GF-D8 (cell line): ENCODE measurements at regions not wholly inside any gene's neighbourhood (a gene's known extent, or its start where the extent isn't known, plus 50 kb on each side); places are given as distances from the start of the nearest gene placed in this dataset.

Experiments
- DNase-seq: peaks from one replicate; lab custom pipeline; 2025; lab: John Stamatoyannopoulos, UW

- DNase-seq: no peak
Measured at GRCh38 chr11:121793916-121794315, 322.1 kb downstream of the BLID start.

- DNase-seq: no peak
Measured at GRCh38 chr11:121793291-121793690, 322.7 kb downstream of the BLID start.

GRCh38 chr11:121792185-121792584, 323.8 kb downstream of the BLID start:
- no peak for DNase-seq

- no peak for DNase-seq
Measured at GRCh38 chr11:121790430-121790829, 325.6 kb downstream of the BLID start.

GRCh38 chr11:121780971-121781370, 328.2 kb upstream of the SORL1-AS1 start:
- no peak for DNase-seq

GRCh38 chr11:121777056-121777455, 324.3 kb upstream of the SORL1-AS1 start:
- DNase-seq: no peak

GRCh38 chr11:121775276-121775675, 322.5 kb upstream of the SORL1-AS1 start:
- DNase-seq: no peak

GRCh38 chr11:121773076-121773475, 320.3 kb upstream of the SORL1-AS1 start:
- no peak for DNase-seq

GRCh38 chr11:121770939-121771595, 318.3 kb upstream of the SORL1-AS1 start:
- DNase-seq: no peak

- no peak for DNase-seq
Measured at GRCh38 chr11:121769191-121769590, 316.4 kb upstream of the SORL1-AS1 start.

GRCh38 chr11:121767433-121767832, 314.7 kb upstream of the SORL1-AS1 start:
- peak; percentile 56 for DNase-seq

GRCh38 chr11:121766991-121767390, 314.2 kb upstream of the SORL1-AS1 start:
- DNase-seq: no peak

- DNase-seq: no peak
Measured at GRCh38 chr11:121766166-121766565, 313.4 kb upstream of the SORL1-AS1 start.

- no peak for DNase-seq
Measured at GRCh38 chr11:121763526-121763925, 310.8 kb upstream of the SORL1-AS1 start.

GRCh38 chr11:121762820-121763219, 310.1 kb upstream of the SORL1-AS1 start:
- DNase-seq: no peak

GRCh38 chr11:121761186-121761585, 308.4 kb upstream of the SORL1-AS1 start:
- no peak for DNase-seq

- DNase-seq: no peak
Measured at GRCh38 chr11:121757480-121758125, 304.8 kb upstream of the SORL1-AS1 start.

- no peak for DNase-seq
Measured at GRCh38 chr11:121755906-121756305, 303.1 kb upstream of the SORL1-AS1 start.

GRCh38 chr11:121755191-121755590, 302.4 kb upstream of the SORL1-AS1 start:
- DNase-seq: no peak

- DNase-seq: no peak
Measured at GRCh38 chr11:121754598-121754997, 301.8 kb upstream of the SORL1-AS1 start.

- DNase-seq: no peak
Measured at GRCh38 chr11:121749691-121750090, 296.9 kb upstream of the SORL1-AS1 start.

GRCh38 chr11:121748068-121748467, 295.3 kb upstream of the SORL1-AS1 start:
- DNase-seq: no peak

- no peak for DNase-seq
Measured at GRCh38 chr11:121743285-121743684, 290.5 kb upstream of the SORL1-AS1 start.
